Immature natural killer cell (primary cell): ENCODE measurements at regions not wholly inside any gene's neighbourhood (a gene's known extent, or its start where the extent isn't known, plus 50 kb on each side); places are given as distances from the start of the nearest gene placed in this dataset.

Source experiments
- DNase-seq, 3 donors: peaks; one replicate each; pipeline ENCODE4 v3.0.0; 2022; ENCODE audit warnings: mixed read lengths in 1 of 3
- H3K27ac Mint-ChIP-seq, 6 donors: one replicate each; pipeline ENCODE4 v1.8.0; 2020; ENCODE audit warnings: mixed read lengths in 6 of 6, mild to moderate bottlenecking in 5 of 6, inconsistent platforms in 4 of 6, moderate library complexity in 3 of 6
- H3K27me3 Mint-ChIP-seq, 3 donors: one replicate each; pipeline ENCODE4 v1.8.0; 2020 to 2021; ENCODE audit warnings: low read depth in 3 of 3, mild to moderate bottlenecking in 3 of 3, mixed read lengths in 3 of 3, moderate library complexity in 3 of 3, inconsistent platforms in 1 of 3
- H3K36me3 Mint-ChIP-seq, 3 donors: one replicate each; pipeline ENCODE4 v1.8.0; 2020; ENCODE audit warnings: mixed read lengths in 3 of 3, inconsistent platforms in 2 of 3, mild to moderate bottlenecking in 2 of 3
- H3K4me1 Mint-ChIP-seq, 2 donors: one replicate each; pipeline ENCODE4 v1.8.0; 2020; ENCODE audit warnings: inconsistent platforms in 2 of 2, mild to moderate bottlenecking in 2 of 2, mixed read lengths in 2 of 2, moderate library complexity in 1 of 2
- H3K4me3 Mint-ChIP-seq, 5 donors: one replicate each; pipeline ENCODE4 v1.8.0; 2020; ENCODE audit warnings: mild to moderate bottlenecking in 5 of 5, mixed read lengths in 5 of 5, inconsistent platforms in 3 of 5, moderate library complexity in 3 of 5
- H3K9me3 Mint-ChIP-seq, 6 donors: one replicate each; pipeline ENCODE4 v1.8.0; 2020; ENCODE audit warnings: mild to moderate bottlenecking in 6 of 6, mixed read lengths in 6 of 6, inconsistent platforms in 4 of 6, moderate library complexity in 3 of 6

DNA sequence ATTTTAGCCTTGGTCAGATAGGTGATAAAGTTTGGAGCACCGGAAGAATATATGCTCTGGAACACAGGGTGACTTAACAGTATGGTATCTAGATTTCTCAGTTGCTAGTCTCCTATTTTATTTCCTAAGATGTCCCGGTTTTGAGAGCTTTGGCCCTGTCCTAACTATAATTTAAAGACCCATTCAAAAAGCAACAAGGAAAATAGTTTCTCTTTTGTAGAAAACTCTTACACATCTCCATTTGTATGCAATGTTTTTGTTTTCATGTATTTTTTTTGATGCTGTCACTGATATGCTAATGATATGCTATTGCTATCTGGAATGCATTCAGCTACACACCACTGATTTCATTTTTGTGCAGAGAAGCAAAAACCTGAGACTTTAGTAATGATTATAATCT is 237.8 kb downstream of the GPD2 start:
- no peak overlapping the region for H3K27ac Mint-ChIP-seq
- H3K4me1 Mint-ChIP-seq = no peaks in the 10 kb centered on the region
- no peaks in the 10 kb centered on the region for H3K36me3 Mint-ChIP-seq
- H3K4me3 Mint-ChIP-seq = no peak overlapping the region
- H3K9me3 Mint-ChIP-seq = peaks cover 0 to 4% (median 2%) of the 10 kb centered on the region in 6 donors
- peaks cover 0 to 3% (median 0%) of the 10 kb centered on the region in 3 donors for H3K27me3 Mint-ChIP-seq
- DNase-seq = no peak

DNA sequence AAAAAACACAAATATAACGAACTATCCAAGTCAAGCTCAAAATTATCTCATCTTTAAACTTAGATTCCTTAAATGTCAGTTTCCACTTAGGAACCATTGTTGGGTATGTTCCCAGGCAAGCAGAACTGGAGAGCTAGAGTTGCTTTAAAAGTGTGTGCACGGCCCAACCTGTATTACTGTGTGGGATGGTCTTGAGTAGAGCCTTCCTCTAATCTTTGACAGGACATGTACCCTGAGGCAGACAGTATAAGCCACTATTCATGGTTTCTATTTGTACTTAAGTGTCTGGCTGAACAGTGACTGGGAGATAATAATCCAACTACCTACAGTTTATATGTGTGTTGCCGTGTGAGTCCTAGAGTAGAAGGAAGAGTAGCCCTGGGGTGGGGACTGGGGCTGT is 239.7 kb downstream of the GPD2 start:
- H3K36me3 Mint-ChIP-seq = no peaks in the 10 kb centered on the region
- H3K4me3 Mint-ChIP-seq = no peak overlapping the region

DNA sequence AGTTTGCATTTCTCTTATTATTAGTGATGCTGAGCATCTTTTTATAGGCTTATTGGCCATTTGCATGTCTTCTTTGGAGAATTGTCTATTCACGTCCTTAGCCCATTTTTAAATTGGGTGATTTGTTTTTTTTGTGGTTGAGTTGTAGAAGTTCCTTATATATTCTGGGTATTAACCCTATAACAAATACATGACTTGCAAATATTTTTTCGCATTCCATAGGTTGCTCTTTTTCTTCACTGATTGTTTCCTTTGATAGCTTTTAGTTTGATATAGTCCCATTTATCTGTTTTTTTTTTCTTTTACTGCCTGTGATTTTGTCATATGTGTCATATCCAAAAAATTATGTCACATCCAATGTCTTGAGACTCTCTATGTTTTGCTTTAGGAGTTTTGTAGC is 243.6 kb downstream of the GPD2 start:
- H3K36me3 Mint-ChIP-seq = no peaks in the 10 kb centered on the region
- no peaks in the 10 kb centered on the region for H3K27me3 Mint-ChIP-seq
- H3K9me3 Mint-ChIP-seq = no peaks in the 10 kb centered on the region
- no peak for DNase-seq
- H3K4me3 Mint-ChIP-seq = no peak overlapping the region
- H3K27ac Mint-ChIP-seq = no peak overlapping the region
- no peaks in the 10 kb centered on the region for H3K4me1 Mint-ChIP-seq

More for the DNA sequence above, 239.7 kb downstream of the GPD2 start:
- DNase-seq = no peak
- peaks cover 0 to 2% (median 0%) of the 10 kb centered on the region in 3 donors for H3K27me3 Mint-ChIP-seq
- peaks cover 0 to 3% (median 0%) of the 10 kb centered on the region in 6 donors for H3K9me3 Mint-ChIP-seq
- H3K27ac Mint-ChIP-seq = no peak overlapping the region
- H3K4me1 Mint-ChIP-seq = no peaks in the 10 kb centered on the region

DNA sequence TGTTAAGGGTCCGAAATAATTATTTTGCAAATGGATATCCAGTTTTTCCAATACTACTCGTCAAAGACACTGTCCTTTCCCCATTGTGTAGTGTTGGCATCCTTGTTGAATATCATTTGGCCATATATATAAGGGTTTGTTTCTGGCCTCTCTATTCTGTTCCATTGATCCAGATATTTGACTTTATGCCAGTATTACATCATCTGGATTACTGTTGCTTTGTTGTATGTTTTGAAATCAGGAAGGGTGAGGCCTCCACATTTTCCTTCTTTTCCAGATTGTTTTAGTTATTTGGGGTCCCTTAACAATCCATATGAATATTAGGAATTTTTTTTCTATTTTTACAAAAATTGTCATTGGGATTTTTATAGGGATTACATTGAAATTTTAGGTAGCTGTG is 244.1 kb downstream of the GPD2 start:
- Mint-ChIP-seq H3K36me3 (no peaks in the 10 kb centered on the region), H3K4me3 (no peak overlapping the region), H3K27me3 (no peaks in the 10 kb centered on the region), H3K9me3 (no peaks in the 10 kb centered on the region), H3K4me1 (no peaks in the 10 kb centered on the region), H3K27ac (no peak overlapping the region)
- no peak for DNase-seq

DNA sequence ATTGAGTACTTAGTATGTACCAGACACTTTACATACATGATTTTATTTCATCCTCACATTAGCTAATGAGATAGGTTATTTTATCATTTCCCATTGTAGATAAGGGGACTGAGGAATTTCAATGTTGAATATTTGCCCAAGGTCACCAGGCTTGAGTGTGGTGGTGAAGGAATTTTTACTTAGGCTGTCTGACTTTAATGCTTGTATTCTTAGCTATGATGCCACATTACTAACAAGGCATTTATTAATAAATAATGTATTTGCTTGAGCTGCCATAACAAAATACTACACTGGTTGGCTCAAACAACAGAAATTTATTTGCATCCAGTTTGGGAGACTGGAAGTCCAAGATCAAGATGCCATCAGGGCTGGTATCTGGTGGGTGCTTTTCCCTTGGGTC is 250.9 kb downstream of the GPD2 start:
- no peak for DNase-seq
- Mint-ChIP-seq H3K27me3 (peaks cover 0 to 2% (median 0%) of the 10 kb centered on the region in 3 donors), H3K4me3 (no peak overlapping the region), H3K27ac (no peak overlapping the region), H3K9me3 (peaks cover 0 to 10% (median under 1%) of the 10 kb centered on the region in 6 donors), H3K4me1 (no peaks in the 10 kb centered on the region), H3K36me3 (no peaks in the 10 kb centered on the region)

DNA sequence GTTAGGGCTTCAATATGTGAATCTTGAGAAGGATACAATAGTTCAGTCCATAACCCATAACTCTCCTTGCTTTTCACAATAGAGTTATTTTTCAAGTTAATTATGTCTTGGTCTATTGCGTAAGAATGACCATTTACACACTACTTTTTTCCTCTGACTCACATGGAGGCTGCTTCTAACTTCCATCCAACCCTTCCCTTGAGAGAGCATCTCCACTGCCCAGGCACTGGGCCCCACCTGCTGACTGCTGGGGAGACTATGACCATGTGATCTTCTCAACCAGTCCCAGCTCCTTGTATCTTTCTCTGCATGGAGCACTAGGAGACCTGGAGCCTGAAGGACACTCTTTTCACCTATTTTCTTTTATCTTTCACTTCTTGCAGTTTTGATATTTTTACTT is 251.5 kb downstream of the GPD2 start:
- no peak overlapping the region for H3K27ac Mint-ChIP-seq
- H3K36me3 Mint-ChIP-seq = no peaks in the 10 kb centered on the region
- DNase-seq = no peak
- H3K4me3 Mint-ChIP-seq = no peak overlapping the region
- H3K27me3 Mint-ChIP-seq = peaks cover 0 to 2% (median 0%) of the 10 kb centered on the region in 3 donors
- H3K9me3 Mint-ChIP-seq = peaks cover 0 to 10% (median under 1%) of the 10 kb centered on the region in 6 donors
- H3K4me1 Mint-ChIP-seq = no peaks in the 10 kb centered on the region

DNA sequence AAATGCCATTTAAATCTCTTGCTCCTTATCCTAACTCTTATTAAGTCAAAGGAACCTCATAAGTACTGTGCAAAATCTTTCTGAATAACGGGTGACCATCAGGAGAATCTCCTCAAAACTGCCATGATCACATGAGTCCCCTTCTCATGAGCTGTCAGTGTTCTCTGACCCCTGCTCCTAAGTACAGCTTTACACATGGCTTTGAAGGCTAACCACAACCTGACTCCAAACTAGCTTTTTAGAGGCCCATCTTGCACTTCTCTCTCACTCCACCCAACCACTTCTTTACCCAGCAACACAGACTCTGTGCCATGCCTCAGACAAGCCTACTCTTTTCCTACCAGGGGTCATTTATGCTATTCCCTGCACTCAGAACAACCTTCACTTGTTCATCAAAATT is 253.8 kb downstream of the GPD2 start:
- Mint-ChIP-seq H3K9me3 (peaks cover 0 to 10% (median under 1%) of the 10 kb centered on the region in 6 donors), H3K27me3 (peaks cover 0 to 2% (median 2%) of the 10 kb centered on the region in 3 donors), H3K27ac (no peak overlapping the region), H3K4me1 (no peaks in the 10 kb centered on the region), H3K36me3 (no peaks in the 10 kb centered on the region), H3K4me3 (no peak overlapping the region)
- DNase-seq = no peak

DNA sequence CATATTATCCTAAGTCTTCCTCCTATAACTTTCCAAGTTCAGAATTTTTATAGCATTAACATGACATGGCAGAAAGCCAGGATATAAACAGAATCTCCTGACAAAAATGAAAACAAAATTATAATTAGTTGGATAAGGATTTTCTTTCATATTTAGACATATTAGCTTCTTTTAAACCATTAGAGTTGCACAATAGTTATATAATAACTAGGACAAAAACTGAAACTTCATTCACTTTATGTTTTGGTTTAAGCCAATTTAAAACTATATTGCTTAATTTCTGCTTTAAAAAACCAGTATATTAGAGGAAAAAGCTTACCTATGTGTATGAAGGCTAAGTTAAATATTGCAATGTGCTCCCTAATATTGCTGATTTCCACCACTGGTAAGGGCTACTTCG is 254.8 kb downstream of the GPD2 start:
- Mint-ChIP-seq H3K9me3 (peaks cover 0 to 10% (median under 1%) of the 10 kb centered on the region in 6 donors), H3K27me3 (peaks cover 0 to 8% (median 2%) of the 10 kb centered on the region in 3 donors), H3K4me3 (no peak overlapping the region), H3K36me3 (no peaks in the 10 kb centered on the region), H3K4me1 (no peaks in the 10 kb centered on the region), H3K27ac (no peak overlapping the region)
- no peak for DNase-seq

DNA sequence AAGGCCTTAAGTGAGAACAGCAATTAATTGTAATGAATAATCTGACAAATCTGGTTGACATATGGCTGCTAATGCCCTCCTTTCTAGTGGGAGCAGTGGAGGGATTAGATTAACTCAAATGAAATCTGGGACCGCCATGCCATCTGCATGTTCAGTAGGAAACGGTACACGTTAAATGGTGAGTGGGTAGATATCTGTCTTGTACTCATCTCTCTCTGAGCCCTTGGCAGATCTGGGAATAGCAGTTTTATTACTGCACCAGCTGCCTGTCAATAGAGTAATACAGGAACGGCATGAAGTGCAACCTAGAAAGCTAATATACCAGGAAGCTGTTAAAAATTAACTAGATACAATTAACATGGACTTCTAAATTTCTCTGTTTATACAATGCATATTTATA is 258.8 kb downstream of the GPD2 start:
- no peak overlapping the region for H3K4me3 Mint-ChIP-seq
- no peak overlapping the region for H3K27ac Mint-ChIP-seq
- no peaks in the 10 kb centered on the region for H3K36me3 Mint-ChIP-seq
- DNase-seq = no peak
- peaks cover 0 to 8% (median 0%) of the 10 kb centered on the region in 3 donors for H3K27me3 Mint-ChIP-seq
- peaks cover 0 to 2% (median under 1%) of the 10 kb centered on the region in 6 donors for H3K9me3 Mint-ChIP-seq
- no peaks in the 10 kb centered on the region for H3K4me1 Mint-ChIP-seq

DNA sequence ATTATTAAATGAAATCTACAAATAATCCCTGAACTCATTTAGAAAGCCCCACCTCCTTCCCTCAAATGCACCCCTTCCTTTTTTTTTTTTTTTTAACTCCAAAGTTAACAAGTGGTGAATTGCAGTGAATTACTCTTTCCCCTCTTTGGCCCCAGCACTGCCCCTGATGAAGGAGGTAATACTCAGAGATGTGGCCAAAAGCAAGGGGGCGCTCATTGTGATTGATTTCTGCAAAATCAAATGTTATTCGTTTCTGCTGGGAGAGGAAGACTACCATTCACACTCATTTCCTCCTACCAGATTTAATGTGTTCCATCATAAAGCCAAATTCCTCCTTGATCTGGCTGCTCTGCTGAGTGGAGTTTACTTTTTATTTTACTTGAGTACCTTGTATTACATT is 259.4 kb downstream of the GPD2 start:
- Mint-ChIP-seq H3K27ac (no peak overlapping the region), H3K9me3 (peaks cover 0 to 2% (median 0%) of the 10 kb centered on the region in 6 donors), H3K4me1 (no peaks in the 10 kb centered on the region), H3K36me3 (no peaks in the 10 kb centered on the region), H3K4me3 (no peak overlapping the region), H3K27me3 (peaks cover 0 to 8% (median 0%) of the 10 kb centered on the region in 3 donors)
- no peak for DNase-seq

DNA sequence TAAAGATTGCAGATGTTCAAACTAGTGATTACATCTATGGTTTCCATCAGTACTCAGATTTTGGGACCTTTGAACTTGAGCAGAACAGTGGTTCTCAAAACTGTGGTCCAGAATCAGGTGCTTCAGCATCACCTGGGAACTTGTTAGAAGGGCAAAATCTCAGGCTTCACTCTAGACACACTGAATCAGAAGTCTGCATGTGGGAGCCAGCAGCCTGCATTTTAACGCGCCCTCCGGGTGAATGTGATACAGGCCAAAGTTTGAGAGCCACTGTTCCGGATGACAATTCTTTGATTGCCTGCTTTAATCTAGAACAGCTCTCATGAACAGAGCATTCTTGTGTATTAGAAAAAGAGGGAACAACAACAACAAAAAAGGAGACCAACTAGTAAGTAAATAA is 261.7 kb downstream of the GPD2 start:
- no peak overlapping the region for H3K4me3 Mint-ChIP-seq
- no peaks in the 10 kb centered on the region for H3K4me1 Mint-ChIP-seq
- no peak for DNase-seq
- peaks cover 0 to 10% (median 3%) of the 10 kb centered on the region in 3 donors for H3K27me3 Mint-ChIP-seq
- peaks cover 0 to 2% (median 0%) of the 10 kb centered on the region in 6 donors for H3K9me3 Mint-ChIP-seq
- no peaks in the 10 kb centered on the region for H3K36me3 Mint-ChIP-seq
- H3K27ac Mint-ChIP-seq = no peak overlapping the region

DNA sequence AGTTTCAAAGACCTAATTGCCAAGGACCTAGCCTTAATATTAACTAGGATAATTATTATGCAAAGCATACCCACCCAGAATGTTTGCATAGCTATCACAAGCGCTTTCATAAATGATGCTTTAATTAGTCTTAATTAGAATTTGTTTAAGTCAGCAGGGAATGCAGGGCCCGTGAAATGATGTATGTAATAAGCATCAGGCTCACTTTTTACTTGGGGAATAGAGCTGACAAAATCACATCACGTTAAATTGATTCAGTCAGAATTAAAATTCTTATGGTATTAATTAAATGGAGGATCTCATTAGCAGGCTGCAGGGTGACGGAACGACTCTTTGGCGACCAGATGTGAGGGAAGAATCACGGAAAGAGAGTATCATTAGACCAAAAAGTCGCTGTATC is 264.5 kb downstream of the GPD2 start:
- DNase-seq = no peak
- Mint-ChIP-seq H3K36me3 (no peaks in the 10 kb centered on the region), H3K4me1 (no peaks in the 10 kb centered on the region), H3K27me3 (peaks cover 0 to 5% (median 3%) of the 10 kb centered on the region in 3 donors), H3K27ac (no peak overlapping the region), H3K4me3 (no peak overlapping the region), H3K9me3 (peaks cover 0 to 2% (median 0%) of the 10 kb centered on the region in 6 donors)

DNA sequence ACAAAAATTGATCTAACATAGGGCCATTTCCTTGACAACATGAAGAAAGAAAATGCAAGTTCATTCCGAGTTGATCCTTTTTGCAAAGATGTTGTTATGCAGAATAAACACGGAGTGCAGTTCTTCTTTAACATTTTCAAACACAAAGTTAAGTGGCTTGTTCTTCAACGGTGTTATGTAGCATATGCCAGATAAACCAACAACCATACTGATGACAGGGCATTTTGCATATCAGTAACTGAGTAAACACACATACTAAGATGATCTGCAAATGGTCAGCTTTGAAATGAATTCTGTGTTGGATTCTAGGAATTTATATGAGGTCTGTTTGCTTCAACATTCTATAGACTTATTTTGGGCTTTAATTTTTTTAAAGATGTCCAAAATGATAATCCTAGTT is 266.4 kb downstream of the GPD2 start:
- Mint-ChIP-seq H3K36me3 (no peaks in the 10 kb centered on the region), H3K4me1 (no peaks in the 10 kb centered on the region), H3K27me3 (peaks cover 0 to 4% (median 3%) of the 10 kb centered on the region in 3 donors), H3K9me3 (peaks cover 0 to 2% (median 0%) of the 10 kb centered on the region in 6 donors), H3K27ac (no peak overlapping the region), H3K4me3 (no peak overlapping the region)
- no peak for DNase-seq

DNA sequence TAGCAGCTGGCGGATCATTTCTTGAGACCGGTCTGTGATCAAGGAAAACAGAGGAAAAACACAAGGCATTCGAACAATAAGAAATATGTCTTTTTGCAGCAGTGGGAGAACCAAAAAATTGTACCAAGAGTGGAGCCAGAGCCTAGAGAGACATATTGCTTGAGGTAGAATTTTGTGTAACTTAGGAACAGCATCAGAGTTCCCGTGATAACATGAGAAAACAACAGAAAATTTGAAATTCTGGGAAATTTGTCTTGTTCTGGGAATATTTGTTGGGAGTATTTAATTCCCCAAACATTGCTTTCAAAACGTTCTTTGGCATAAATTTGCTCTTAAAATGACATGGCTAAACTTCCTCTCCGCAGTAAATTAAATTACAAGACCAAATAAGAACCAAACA is 267.5 kb downstream of the GPD2 start:
- no peak for DNase-seq

DNA sequence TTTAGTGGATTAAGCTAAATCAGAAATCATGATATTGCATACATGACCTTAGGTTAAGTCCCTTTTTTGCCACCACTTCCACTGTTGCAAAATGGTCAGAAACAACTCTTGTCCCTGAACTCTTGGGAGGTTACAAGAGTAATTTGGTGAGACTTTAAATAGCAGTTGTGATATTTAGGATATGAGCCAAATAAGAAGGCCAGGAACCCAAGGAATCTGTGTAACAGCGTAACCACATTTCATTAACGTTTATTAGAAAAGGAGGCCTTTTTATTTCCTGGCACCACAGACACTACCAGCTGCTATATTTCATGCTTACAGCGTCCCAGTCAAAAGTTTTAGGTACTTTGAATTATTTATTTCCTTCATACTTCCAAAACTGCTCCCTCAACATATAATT is 268.0 kb downstream of the GPD2 start:
- Mint-ChIP-seq H3K4me3 (no peak overlapping the region), H3K4me1 (no peaks in the 10 kb centered on the region), H3K27me3 (peaks cover 0 to 4% (median 3%) of the 10 kb centered on the region in 3 donors), H3K27ac (no peak overlapping the region), H3K9me3 (peaks cover 0 to 1% (median 0%) of the 10 kb centered on the region in 6 donors), H3K36me3 (no peaks in the 10 kb centered on the region)
- no peak for DNase-seq

More for the DNA sequence above, 267.5 kb downstream of the GPD2 start:
- peaks cover 0 to 4% (median 3%) of the 10 kb centered on the region in 3 donors for H3K27me3 Mint-ChIP-seq
- no peak overlapping the region for H3K4me3 Mint-ChIP-seq
- no peaks in the 10 kb centered on the region for H3K36me3 Mint-ChIP-seq
- H3K9me3 Mint-ChIP-seq = peaks cover 0 to 1% (median 0%) of the 10 kb centered on the region in 6 donors
- no peak overlapping the region for H3K27ac Mint-ChIP-seq
- H3K4me1 Mint-ChIP-seq = no peaks in the 10 kb centered on the region
